Mesendoderm (in vitro differentiated cells): ENCODE measurements at regions not wholly inside any gene's neighbourhood (a gene's known extent, or its start where the extent isn't known, plus 50 kb on each side); places are given as distances from the start of the nearest gene placed in this dataset.

ENCODE experiments used
- DNase-seq: peaks from one replicate; pipeline ENCODE4 v3.0.0; 2013
- H2AK5ac ChIP-seq: 2 replicates; pipeline ENCODE4 v1.6.1; 2013; ENCODE audit warnings: low read length, inconsistent platforms
- H2BK120ac ChIP-seq: 2 replicates; pipeline ENCODE4 v1.6.1; 2013; ENCODE audit warnings: low read depth, mild to moderate bottlenecking, low read length, moderate library complexity, mixed read lengths
- H2BK15ac ChIP-seq: replicated peaks from 2 replicates; pipeline ENCODE4 v1.6.1; 2013; ENCODE audit warnings: low read depth, mild to moderate bottlenecking, moderate library complexity
- H2BK5ac ChIP-seq: 2 replicates; pipeline ENCODE4 v1.6.1; 2013; ENCODE audit warnings: low read length, inconsistent platforms
- H3K18ac ChIP-seq: 2 replicates; pipeline ENCODE4 v1.6.1; 2013; ENCODE audit warnings: mild to moderate bottlenecking, low read length, mixed read lengths
- H3K23ac ChIP-seq: one replicate; pipeline ENCODE4 v1.6.1; 2013; ENCODE audit warnings: low read length
- H3K27ac ChIP-seq: 2 replicates; pipeline ENCODE4 v1.5.1; 2013; ENCODE audit warnings: low read depth, mild to moderate bottlenecking, inconsistent platforms, low read length, moderate library complexity
- H3K27me3 ChIP-seq: 2 replicates; pipeline ENCODE4 v1.6.1; 2013; ENCODE audit warnings: low read length, control low read depth, mild to moderate bottlenecking, inconsistent platforms; ENCODE audit not compliant: insufficient read depth, poor library complexity
- H3K36me3 ChIP-seq: 2 replicates; pipeline ENCODE4 v1.6.1; 2013; ENCODE audit warnings: low read length, inconsistent platforms; ENCODE audit not compliant: control insufficient read depth, insufficient read depth
- H3K4ac ChIP-seq: one replicate; pipeline ENCODE4 v1.6.1; 2013; ENCODE audit warnings: low read depth, mild to moderate bottlenecking, low read length, moderate library complexity
- H3K4me1 ChIP-seq: 2 replicates; pipeline ENCODE4 v1.6.1; 2013; ENCODE audit warnings: low read depth, low read length, inconsistent platforms; ENCODE audit not compliant: control insufficient read depth
- H3K4me2 ChIP-seq: 2 replicates; pipeline ENCODE4 v1.6.1; 2013; ENCODE audit warnings: low read length
- H3K4me3 ChIP-seq: 2 replicates; pipeline ENCODE4 v1.5.1; 2013; ENCODE audit warnings: mild to moderate bottlenecking, low read length
- H3K56ac ChIP-seq: one replicate; pipeline ENCODE4 v1.6.1; 2013; ENCODE audit warnings: low read length
- H3K79me1 ChIP-seq: 2 replicates; pipeline ENCODE4 v1.6.1; 2013; ENCODE audit warnings: low read length, inconsistent platforms
- H3K79me2 ChIP-seq: 2 replicates; pipeline ENCODE4 v1.6.1; 2013; ENCODE audit warnings: mild to moderate bottlenecking, low read length; ENCODE audit not compliant: control insufficient read depth, insufficient read depth
- H3K9ac ChIP-seq: 2 replicates; pipeline ENCODE4 v1.6.1; 2013; ENCODE audit warnings: low read length, inconsistent platforms
- H4K5ac ChIP-seq: one replicate; pipeline ENCODE4 v1.6.1; 2013; ENCODE audit warnings: low read length
- H4K8ac ChIP-seq: one replicate; pipeline ENCODE4 v1.6.1; 2013; ENCODE audit warnings: low read depth, mild to moderate bottlenecking, control low read depth, low read length, moderate library complexity
- WGBS: extraction: QIAGEN DNeasy Blood & Tissue Kit; methylation state at CpG from one replicate; pipeline ENCODE4 v1.1.7; 2013; ENCODE audit warnings: low lambda C conversion rate, missing lambda C conversion rate; ENCODE audit not compliant: insufficient coverage; ENCODE audit errors: extremely low coverage; 5-methylcytosine and 5-hydroxymethylcytosine counted together

DNA sequence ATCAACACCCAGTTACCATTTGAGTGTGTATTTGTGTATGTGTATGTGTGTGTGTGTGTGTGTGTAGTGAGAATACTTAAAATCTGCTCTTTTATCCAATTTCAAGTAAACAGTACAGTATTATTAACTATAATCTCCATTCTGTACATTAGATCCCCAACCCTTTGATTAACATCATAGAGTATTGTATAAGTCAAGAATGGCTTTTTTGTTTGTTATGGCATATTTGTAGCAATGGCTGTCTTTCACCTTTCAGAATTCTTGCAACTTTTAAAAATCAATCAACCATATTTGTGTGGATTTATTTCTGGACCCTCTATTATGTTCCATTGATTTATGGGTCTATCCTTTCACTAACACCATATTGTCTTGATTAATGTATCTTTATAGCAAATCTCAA, 779.3 kb upstream of the MIR17HG start:
- no peak overlapping the region for H2BK120ac ChIP-seq
- H3K4me3 ChIP-seq: no peak overlapping the region
- no peaks in the 10 kb centered on the region for H3K79me1 ChIP-seq
- no peak overlapping the region for H4K8ac ChIP-seq
- no peaks in the 10 kb centered on the region for H3K36me3 ChIP-seq
- no peak overlapping the region for H3K27ac ChIP-seq
- H2AK5ac ChIP-seq: no peak overlapping the region
- H3K18ac ChIP-seq: no peak overlapping the region
- no peak overlapping the region for H2BK5ac ChIP-seq
- H3K4me1 ChIP-seq: no peaks in the 10 kb centered on the region
- no peak overlapping the region for H3K4me2 ChIP-seq
- DNase-seq: no peak
- no peaks in the 10 kb centered on the region for H3K79me2 ChIP-seq
- H3K23ac ChIP-seq: no peak overlapping the region
- H4K5ac ChIP-seq: no peak overlapping the region
- no peaks in the 10 kb centered on the region for H3K27me3 ChIP-seq
- no peak overlapping the region for H3K4ac ChIP-seq
- H3K9ac ChIP-seq: no peak overlapping the region
- no peak overlapping the region for H2BK15ac ChIP-seq
- H3K56ac ChIP-seq: no peak overlapping the region

DNA sequence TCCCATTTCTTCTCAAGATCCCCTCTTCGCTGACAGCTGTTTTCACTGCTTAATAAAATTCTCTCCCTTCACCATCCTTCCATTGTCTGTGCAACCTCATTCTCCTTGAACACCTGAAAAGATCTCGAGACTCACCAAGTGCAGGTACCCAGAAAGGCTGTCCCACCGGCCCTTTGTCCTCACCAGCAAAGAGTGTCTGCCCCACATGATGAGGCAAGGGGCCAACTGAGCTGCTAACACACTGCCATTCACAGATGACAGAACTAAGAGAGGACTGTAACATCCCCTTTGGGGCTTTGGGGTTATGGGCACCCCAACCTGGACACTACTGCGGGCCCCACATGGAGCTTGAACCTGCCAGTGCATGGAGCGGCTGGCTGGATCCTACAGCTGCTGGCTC, 771.4 kb upstream of the MIR17HG start:
- no peak overlapping the region for H3K9ac ChIP-seq
- WGBS: no CpG with 5 or more reads among the region's 5 CpGs
- no peak overlapping the region for H2BK120ac ChIP-seq
- H4K8ac ChIP-seq: no peak overlapping the region
- no peaks in the 10 kb centered on the region for H3K79me2 ChIP-seq
- no peaks in the 10 kb centered on the region for H3K79me1 ChIP-seq
- H3K4me2 ChIP-seq: no peak overlapping the region
- no peaks in the 10 kb centered on the region for H3K36me3 ChIP-seq
- no peaks in the 10 kb centered on the region for H3K27me3 ChIP-seq
- H2AK5ac ChIP-seq: no peak overlapping the region
- no peak overlapping the region for H3K56ac ChIP-seq
- no peak overlapping the region for H2BK15ac ChIP-seq
- no peak for DNase-seq
- H3K27ac ChIP-seq: no peak overlapping the region
- no peaks in the 10 kb centered on the region for H3K4me1 ChIP-seq
- no peak overlapping the region for H2BK5ac ChIP-seq
- no peak overlapping the region for H3K23ac ChIP-seq
- no peak overlapping the region for H4K5ac ChIP-seq
- no peak overlapping the region for H3K18ac ChIP-seq
- no peak overlapping the region for H3K4ac ChIP-seq
- H3K4me3 ChIP-seq: no peak overlapping the region

DNA sequence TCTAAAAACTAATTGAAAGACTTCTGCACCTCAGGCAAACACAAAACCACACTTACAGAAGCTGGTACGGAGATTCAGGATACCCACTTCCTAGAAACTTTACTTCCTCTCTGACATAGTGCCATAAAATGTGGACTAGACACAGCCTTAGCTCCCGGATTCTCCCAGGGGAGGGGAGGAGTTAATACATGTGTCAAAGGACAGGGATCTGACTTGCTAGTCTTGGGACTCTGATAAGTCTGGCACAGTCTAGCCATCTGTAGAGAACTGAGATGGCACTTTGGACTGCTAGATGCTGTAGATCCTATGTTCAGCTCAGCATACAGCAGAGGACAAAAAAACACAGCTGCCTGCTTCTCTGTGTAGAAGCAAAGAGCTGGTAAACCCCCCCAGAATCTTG, 769.8 kb upstream of the MIR17HG start:
- H3K36me3 ChIP-seq: no peaks in the 10 kb centered on the region
- no peak overlapping the region for H3K4me3 ChIP-seq
- H3K23ac ChIP-seq: no peak overlapping the region
- H3K18ac ChIP-seq: no peak overlapping the region
- DNase-seq: no peak
- no CpG with 5 or more reads among the region's 2 CpGs for WGBS
- no peak overlapping the region for H2BK120ac ChIP-seq
- H3K56ac ChIP-seq: no peak overlapping the region
- no peaks in the 10 kb centered on the region for H3K79me1 ChIP-seq
- H3K4me1 ChIP-seq: no peaks in the 10 kb centered on the region
- H4K8ac ChIP-seq: no peak overlapping the region
- H3K27me3 ChIP-seq: no peaks in the 10 kb centered on the region
- no peak overlapping the region for H3K4me2 ChIP-seq
- H3K4ac ChIP-seq: no peak overlapping the region
- H3K9ac ChIP-seq: no peak overlapping the region
- H3K79me2 ChIP-seq: no peaks in the 10 kb centered on the region
- H3K27ac ChIP-seq: no peak overlapping the region
- H4K5ac ChIP-seq: no peak overlapping the region
- H2BK15ac ChIP-seq: no peak overlapping the region
- H2AK5ac ChIP-seq: no peak overlapping the region
- no peak overlapping the region for H2BK5ac ChIP-seq

DNA sequence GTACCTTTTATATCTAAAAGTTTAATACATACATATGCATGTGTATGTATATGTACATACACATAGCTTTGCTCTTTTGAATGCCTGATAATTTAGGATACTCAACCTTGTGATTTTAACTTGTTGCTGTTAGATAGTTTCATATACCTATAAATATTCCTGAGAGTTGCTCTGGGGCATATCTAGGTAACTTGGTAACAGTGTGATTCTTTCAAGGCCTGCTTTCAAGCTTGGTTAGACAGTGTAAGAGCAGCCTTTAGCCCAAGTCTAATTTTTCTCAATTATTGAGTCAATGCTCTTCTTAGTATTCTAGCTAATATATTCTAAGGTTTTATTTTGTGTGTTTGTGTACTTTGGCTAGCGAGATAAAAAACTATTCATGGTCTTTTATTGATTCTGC, 762.1 kb upstream of the MIR17HG start:
- H3K23ac ChIP-seq: no peak overlapping the region
- no peak for DNase-seq
- no CpG with 5 or more reads among the region's 1 CpG for WGBS

DNA sequence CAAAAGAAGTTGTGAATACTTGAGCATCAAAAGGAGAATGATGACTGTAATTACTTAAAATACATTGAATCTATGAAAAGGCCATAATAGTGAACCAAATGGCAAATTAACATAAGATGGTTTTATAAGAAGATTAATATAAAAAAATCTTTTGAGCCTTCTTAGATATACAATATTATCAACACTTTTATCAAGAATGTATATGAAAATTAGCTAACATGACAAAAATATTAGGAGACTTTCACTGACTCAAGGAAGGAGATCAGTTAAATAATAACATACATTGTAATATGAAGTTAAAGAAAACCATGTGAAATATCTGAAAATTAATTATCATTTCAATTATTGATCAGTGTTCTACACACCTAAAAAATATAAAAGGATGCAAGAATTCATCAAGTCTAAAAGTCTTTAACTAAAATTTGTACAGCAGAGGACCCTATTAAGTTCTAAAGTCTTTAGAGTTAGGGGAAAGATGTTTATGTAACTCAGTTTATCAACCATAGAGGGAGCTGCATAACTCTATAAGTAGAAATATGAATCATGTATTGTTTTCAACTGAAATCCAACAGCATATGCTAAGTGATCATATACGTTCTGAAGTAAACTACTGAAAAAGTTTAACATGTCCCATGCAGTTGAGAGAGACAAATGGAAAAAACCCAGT, 756.1 kb upstream of the MIR17HG start:
- DNase-seq: no peak
- no peak overlapping the region for H3K23ac ChIP-seq
- H2BK5ac ChIP-seq: no peak overlapping the region
- H3K27ac ChIP-seq: no peak overlapping the region
- no peak overlapping the region for H2AK5ac ChIP-seq
- no peak overlapping the region for H4K8ac ChIP-seq
- H2BK15ac ChIP-seq: no peak overlapping the region
- no peak overlapping the region for H2BK120ac ChIP-seq
- H3K4ac ChIP-seq: no peak overlapping the region
- H3K79me1 ChIP-seq: no peaks in the 10 kb centered on the region
- H3K27me3 ChIP-seq: no peaks in the 10 kb centered on the region
- no peaks in the 10 kb centered on the region for H3K79me2 ChIP-seq
- no peak overlapping the region for H3K56ac ChIP-seq
- H3K4me1 ChIP-seq: no peaks in the 10 kb centered on the region
- no peaks in the 10 kb centered on the region for H3K36me3 ChIP-seq
- no peak overlapping the region for H3K18ac ChIP-seq
- H3K4me2 ChIP-seq: no peak overlapping the region
- no peak overlapping the region for H3K4me3 ChIP-seq
- whole genome bisulfite sequencing: no CpG with 5 or more reads among the region's 1 CpG
- no peak overlapping the region for H4K5ac ChIP-seq
- H3K9ac ChIP-seq: no peak overlapping the region

More for the DNA sequence above, 762.1 kb upstream of the MIR17HG start:
- Histone ChIP-seq H3K27ac (no peak overlapping the region), H3K79me2 (no peaks in the 10 kb centered on the region), H4K8ac (no peak overlapping the region), H3K56ac (no peak overlapping the region), H3K79me1 (no peaks in the 10 kb centered on the region), H3K36me3 (no peaks in the 10 kb centered on the region), H3K18ac (no peak overlapping the region), H2AK5ac (no peak overlapping the region), H2BK120ac (no peak overlapping the region), H3K4ac (no peak overlapping the region), H4K5ac (no peak overlapping the region), H2BK15ac (no peak overlapping the region), H3K4me3 (no peak overlapping the region), H3K4me2 (no peak overlapping the region), H3K9ac (no peak overlapping the region), H3K4me1 (no peaks in the 10 kb centered on the region), H2BK5ac (no peak overlapping the region), H3K27me3 (no peaks in the 10 kb centered on the region)

DNA sequence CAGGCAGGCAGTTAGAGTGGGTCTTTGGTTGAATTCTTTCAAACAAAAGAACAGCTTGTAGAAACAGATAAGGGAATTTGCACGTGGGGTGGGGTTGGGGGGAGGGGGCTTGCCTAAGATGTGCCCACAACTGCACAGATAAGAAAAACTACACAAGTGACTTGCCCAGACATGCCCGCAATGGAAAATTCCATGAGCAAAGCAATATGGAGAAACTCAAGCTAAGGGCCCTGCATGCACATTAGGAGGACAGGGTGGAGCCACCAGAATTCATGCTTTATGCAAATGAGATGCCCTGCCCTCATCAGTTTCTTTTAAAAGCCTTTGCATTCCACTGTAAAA, 755.6 kb upstream of the MIR17HG start:
- no peak overlapping the region for H3K4me3 ChIP-seq
- no peak overlapping the region for H2AK5ac ChIP-seq
- no CpG with 5 or more reads among the region's 2 CpGs for WGBS
- H2BK15ac ChIP-seq: no peak overlapping the region
- H3K4me2 ChIP-seq: no peak overlapping the region
- no peaks in the 10 kb centered on the region for H3K36me3 ChIP-seq
- H2BK5ac ChIP-seq: peak overlapping the region; percentile 54
- H3K27ac ChIP-seq: peak overlapping the region; percentile 57
- no peaks in the 10 kb centered on the region for H3K79me2 ChIP-seq
- H3K4ac ChIP-seq: peak overlapping the region; percentile 9
- H3K79me1 ChIP-seq: no peaks in the 10 kb centered on the region
- H4K8ac ChIP-seq: no peak overlapping the region
- no peak overlapping the region for H3K56ac ChIP-seq
- H3K18ac ChIP-seq: peak overlapping the region; percentile 14
- DNase-seq: peak; percentile 59
- H4K5ac ChIP-seq: no peak overlapping the region
- H3K23ac ChIP-seq: no peak overlapping the region
- no peak overlapping the region for H3K9ac ChIP-seq
- no peaks in the 10 kb centered on the region for H3K4me1 ChIP-seq
- no peaks in the 10 kb centered on the region for H3K27me3 ChIP-seq
- peak overlapping the region; percentile 88 for H2BK120ac ChIP-seq
